ENCODE measurements at regions not wholly inside any gene's neighbourhood (a gene's known extent, or its start where the extent isn't known, plus 50 kb on each side); places are given as distances from the start of the nearest gene placed in this dataset.
A peak's percentile ranks its signal among the peaks of the same experiment; 100 is the strongest.

GRCh38 chr6:56843476-56844349 lies 111.2 kb upstream of the BEND6 start (continued):
- no peak for TF ChIP-seq ZNF513 (CRISPR knock-in tag; conservative IDR thresholded peaks at IDR 0.05)
- TF ChIP-seq KLF11 (CRISPR knock-in tag; IDR thresholded peaks at IDR 0.05) = peak; percentile 28; the same call in 1 of the 2 replicates
- TF ChIP-seq ZNF230 (CRISPR knock-in tag; IDR thresholded peaks at IDR 0.05) = no peak
- peak; percentile 96 for TF ChIP-seq KLF6 (CRISPR knock-in tag; IDR thresholded peaks at IDR 0.05)
- 0 out of 2 replicates have a peak, but pooled peaks have one; percentile 75 for TF ChIP-seq ZSCAN25 (CRISPR knock-in tag; IDR thresholded peaks at IDR 0.05)
- TF ChIP-seq PTBP1 (IDR thresholded peaks at IDR 0.05; ENCODE audit: low read depth, low read length, poor library complexity, severe bottlenecking) = peak; percentile 75
- TF ChIP-seq ZNF264 (CRISPR knock-in tag; IDR thresholded peaks at IDR 0.05) = peak; percentile 44; the same call in 1 of the 2 replicates
- TF ChIP-seq CREBL2 (CRISPR knock-in tag; IDR thresholded peaks at IDR 0.05; ENCODE audit: borderline replicate concordance) = no peak
- TF ChIP-seq FOXP1 (IDR thresholded peaks at IDR 0.05) = no peak
- no peak for TF ChIP-seq FOXP1 (CRISPR knock-in tag; IDR thresholded peaks at IDR 0.05)
- TF ChIP-seq ZNF576 (CRISPR knock-in tag; IDR thresholded peaks at IDR 0.05) = no peak
- TF ChIP-seq TIGD3 (CRISPR knock-in tag; IDR thresholded peaks at IDR 0.05; ENCODE audit: borderline replicate concordance) = 0 out of 2 replicates have a peak, but pooled peaks have one; percentile 46
- TF ChIP-seq SAFB2 (CRISPR knock-in tag; IDR thresholded peaks at IDR 0.05; ENCODE audit: borderline replicate concordance, low read depth) = no peak
- TF ChIP-seq CHD2 (IDR thresholded peaks at IDR 0.05; ENCODE audit: low read depth, low read length) = no peak
- TF ChIP-seq YY1 (IDR thresholded peaks at IDR 0.05; ENCODE audit: insufficient read depth, insufficient replicate concordance, low read depth, low read length) = peak; percentile 35
- TF ChIP-seq RFX1 (IDR thresholded peaks at IDR 0.05) = no peak
- TF ChIP-seq NRL (CRISPR knock-in tag; IDR thresholded peaks at IDR 0.05; ENCODE audit: borderline replicate concordance) = no peak
- TF ChIP-seq KLF16 (CRISPR knock-in tag; IDR thresholded peaks at IDR 0.05) = no peak; a peak in 1 of 4 replicates
- no peak for TF ChIP-seq SP1 (IDR thresholded peaks at IDR 0.05)
- peak; percentile 32; the same call in 1 of the 2 replicates for TF ChIP-seq SP1 (CRISPR knock-in tag; IDR thresholded peaks at IDR 0.05)
- TF ChIP-seq ZNF143 (CRISPR knock-in tag; IDR thresholded peaks at IDR 0.05) = no peak
- no peak for TF ChIP-seq NCOA5 (CRISPR knock-in tag; IDR thresholded peaks at IDR 0.05)
- TF ChIP-seq ZNF614 (CRISPR knock-in tag; IDR thresholded peaks at IDR 0.05; ENCODE audit: borderline replicate concordance) = no peak
- TF ChIP-seq DZIP1 (CRISPR knock-in tag; IDR thresholded peaks at IDR 0.05) = no peak
- no peak for TF ChIP-seq SMAD3 (CRISPR knock-in tag; IDR thresholded peaks at IDR 0.05)
- TF ChIP-seq ZFYVE20 (CRISPR knock-in tag; IDR thresholded peaks at IDR 0.05; ENCODE audit: borderline replicate concordance, low read depth) = no peak

Measured in HepG2 (cell line).